Thoracic aorta (tissue), 2 donors: ENCODE measurements at regions not wholly inside any gene's neighbourhood (a gene's known extent, or its start where the extent isn't known, plus 50 kb on each side); places are given as distances from the start of the nearest gene placed in this dataset.
"Not testable (repeated sequence)": the region's sequence is repeated elsewhere in the genome, so short reads cannot be mapped to it uniquely, and the experiment has no call there.

Source experiments
- ATAC-seq: fragments of 150-250 bp; one replicate; pipeline ENCODE4 v1.8.0; 2017; ENCODE audit warnings: low read depth; ENCODE audit not compliant: insufficient number of reproducible peaks, low FRiP score
- DNase-seq: peaks from one replicate; pipeline ENCODE4 v3.0.0-alpha.2; 2020; ENCODE audit warnings: low spot score
- H3K27ac ChIP-seq, 2 donors: fragments of 200-600 bp; sonication (generic); 1 replicate in 1 of 2; 2 replicates in 1 of 2; pipeline ENCODE4 v1.5.1; 2016; ENCODE audit warnings: mild to moderate bottlenecking in 2 of 2, moderate library complexity in 2 of 2
- H3K27me3 ChIP-seq: fragments of 200-600 bp; sonication (generic); replicated peaks from 2 replicates; pipeline ENCODE4 v1.6.0; 2016; ENCODE audit warnings: mild to moderate bottlenecking; ENCODE audit not compliant: insufficient read depth
- H3K36me3 ChIP-seq: fragments of 200-600 bp; sonication (generic); one replicate; pipeline ENCODE4 v1.5.1; 2016
- H3K4me1 ChIP-seq, 2 donors: fragments of 200-600 bp; sonication (generic); 1 replicate in 1 of 2; 2 replicates in 1 of 2; pipeline versions ENCODE4 v1.5.1 to v1.6.0; 2016; ENCODE audit warnings: low read depth in 2 of 2, mild to moderate bottlenecking in 1 of 2; ENCODE audit not compliant: control insufficient read depth in 1 of 2
- H3K4me3 ChIP-seq: fragments of 200-600 bp; sonication (generic); 2 replicates; pipeline ENCODE4 v1.5.1; 2016; ENCODE audit warnings: mild to moderate bottlenecking
- H3K9me3 ChIP-seq: fragments of 200-600 bp; sonication (generic); 2 replicates; pipeline ENCODE4 v1.5.1; 2016
- TF ChIP-seq, protein P1 (sequence below): fragments of 200-600 bp; sonication (generic); IDR thresholded peaks from one replicate; pipeline ENCODE4 v1.5.1; 2019; ENCODE audit warnings: antibody characterized with exemption

- peaks cover 0 to 4% of the 10 kb centered on the region in 2 donors for H3K4me1 ChIP-seq
- H3K36me3 ChIP-seq = no peaks in the 10 kb centered on the region
- no peak overlapping the region for H3K27ac ChIP-seq
- TF ChIP-seq, protein P1, sequence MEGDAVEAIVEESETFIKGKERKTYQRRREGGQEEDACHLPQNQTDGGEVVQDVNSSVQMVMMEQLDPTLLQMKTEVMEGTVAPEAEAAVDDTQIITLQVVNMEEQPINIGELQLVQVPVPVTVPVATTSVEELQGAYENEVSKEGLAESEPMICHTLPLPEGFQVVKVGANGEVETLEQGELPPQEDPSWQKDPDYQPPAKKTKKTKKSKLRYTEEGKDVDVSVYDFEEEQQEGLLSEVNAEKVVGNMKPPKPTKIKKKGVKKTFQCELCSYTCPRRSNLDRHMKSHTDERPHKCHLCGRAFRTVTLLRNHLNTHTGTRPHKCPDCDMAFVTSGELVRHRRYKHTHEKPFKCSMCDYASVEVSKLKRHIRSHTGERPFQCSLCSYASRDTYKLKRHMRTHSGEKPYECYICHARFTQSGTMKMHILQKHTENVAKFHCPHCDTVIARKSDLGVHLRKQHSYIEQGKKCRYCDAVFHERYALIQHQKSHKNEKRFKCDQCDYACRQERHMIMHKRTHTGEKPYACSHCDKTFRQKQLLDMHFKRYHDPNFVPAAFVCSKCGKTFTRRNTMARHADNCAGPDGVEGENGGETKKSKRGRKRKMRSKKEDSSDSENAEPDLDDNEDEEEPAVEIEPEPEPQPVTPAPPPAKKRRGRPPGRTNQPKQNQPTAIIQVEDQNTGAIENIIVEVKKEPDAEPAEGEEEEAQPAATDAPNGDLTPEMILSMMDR = no peak
- no peak overlapping the region for H3K4me3 ChIP-seq
- DNase-seq (no peak), ATAC-seq (no peak)
- no peaks in the 10 kb centered on the region for H3K27me3 ChIP-seq
- H3K9me3 ChIP-seq = no peaks in the 10 kb centered on the region
Measured at GRCh38 chr6:27124252-27124657, 123.2 kb upstream of the PRSS16 start.

DNA sequence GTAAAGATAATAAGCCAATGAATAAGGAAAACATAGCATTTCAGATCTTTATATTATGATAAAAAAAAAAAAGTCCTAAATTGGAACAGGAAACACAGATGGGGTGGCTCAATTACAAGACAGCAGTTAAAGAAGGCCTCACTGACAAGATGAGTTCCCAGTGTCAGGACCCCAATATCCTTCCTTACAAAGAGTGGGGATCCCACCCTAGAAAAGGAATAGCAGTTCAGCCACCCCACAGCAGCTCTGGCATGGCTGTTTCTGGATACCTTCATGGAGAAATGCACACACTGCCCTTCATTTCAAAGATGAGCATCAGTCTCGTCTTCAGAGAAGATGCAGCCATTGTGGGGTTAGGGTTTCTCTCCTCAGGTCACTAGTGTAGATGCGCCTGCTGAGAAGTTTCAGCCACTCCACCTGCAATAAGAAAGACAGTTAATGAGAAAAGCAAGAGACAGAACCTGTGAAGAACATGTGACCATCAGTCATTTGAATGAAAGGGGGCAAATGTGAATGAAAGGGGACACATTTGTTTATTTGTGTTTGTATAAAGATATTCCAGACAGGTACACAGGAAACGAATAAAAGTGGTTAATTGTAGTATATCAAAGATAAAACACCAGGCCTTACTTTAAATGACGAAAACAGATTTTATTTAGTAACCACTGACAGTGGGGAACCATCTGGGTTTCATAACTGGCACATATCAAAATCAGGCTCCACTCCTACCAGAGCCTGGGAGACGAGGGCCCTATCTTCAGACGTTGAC, 121.3 kb upstream of the PRSS16 start:
- Histone ChIP-seq H3K36me3 (no peaks in the 10 kb centered on the region), H3K9me3 (no peaks in the 10 kb centered on the region), H3K27me3 (no peaks in the 10 kb centered on the region), H3K27ac (peak overlapping the region in 1 of 2 donors; percentile 64), H3K4me3 (peak overlapping the region; percentile 67), H3K4me1 (peaks cover 0 to 4% of the 10 kb centered on the region in 2 donors)
- no peak for ATAC-seq
- no peak for DNase-seq
- TF ChIP-seq, protein P1 = no peak

GRCh38 chr6:27126815-27127537, 120.5 kb upstream of the PRSS16 start:
- TF ChIP-seq, protein P1 = peak; percentile 72
- peak; percentile 52 for DNase-seq
- no peaks in the 10 kb centered on the region for H3K36me3 ChIP-seq
- H3K4me1 ChIP-seq = peaks cover 0 to 4% of the 10 kb centered on the region in 2 donors
- peak overlapping the region; percentile 29 to 64 for H3K27ac ChIP-seq
- H3K4me3 ChIP-seq = peak overlapping the region; percentile 67
- no peaks in the 10 kb centered on the region for H3K27me3 ChIP-seq
- peak; percentile 85 for ATAC-seq
- no peaks in the 10 kb centered on the region for H3K9me3 ChIP-seq

- H3K27ac ChIP-seq = peak overlapping the region; percentile 29 to 64
- H3K9me3 ChIP-seq, DNase-seq, H3K36me3 ChIP-seq, H3K27me3 ChIP-seq, H3K4me3 ChIP-seq, ATAC-seq, H3K4me1 ChIP-seq: not testable (repeated sequence)
Measured at GRCh38 chr6:27127874-27128273, 119.6 kb upstream of the PRSS16 start.

DNA sequence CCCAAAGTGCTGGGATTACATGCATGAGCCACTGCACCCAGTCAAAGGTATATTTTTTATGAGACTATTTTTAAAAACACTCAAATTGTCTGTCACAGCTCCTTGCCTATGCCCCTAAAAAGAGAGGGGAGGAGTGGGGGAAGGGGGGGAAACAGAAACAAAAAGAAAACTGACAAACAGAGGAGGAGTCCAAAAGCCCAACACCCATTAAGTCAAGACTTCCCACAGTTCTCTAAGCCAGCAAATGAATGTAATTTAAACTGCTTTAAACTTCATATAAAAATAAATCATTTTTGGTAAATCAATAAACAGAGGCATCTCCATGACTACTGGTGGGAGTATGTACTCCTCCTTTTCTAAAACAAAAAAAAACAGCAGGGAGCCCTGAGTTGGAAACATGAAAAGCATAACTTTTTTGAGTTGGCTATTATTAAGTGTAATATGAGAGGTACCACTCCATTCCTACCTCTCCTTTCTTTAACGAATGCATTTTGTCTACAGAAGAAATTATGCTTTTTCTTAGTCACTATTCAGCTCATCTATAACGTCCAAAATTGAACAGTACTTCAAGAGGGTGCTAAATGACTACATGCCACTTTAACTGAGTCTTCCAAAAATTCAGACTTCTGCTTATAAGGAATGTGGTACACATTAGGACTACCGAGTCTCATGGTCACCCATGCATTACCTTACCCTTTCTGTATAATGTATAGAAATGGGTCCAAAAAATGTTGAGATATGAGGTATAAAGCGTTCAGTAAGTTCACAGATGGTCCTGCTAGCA, 119.0 kb upstream of the PRSS16 start:
- Histone ChIP-seq H3K9me3 (no peaks in the 10 kb centered on the region), H3K4me1 (peaks cover 0 to 10% of the 10 kb centered on the region in 2 donors), H3K4me3 (no peak overlapping the region), H3K27me3 (no peaks in the 10 kb centered on the region), H3K36me3 (no peaks in the 10 kb centered on the region), H3K27ac (no peak overlapping the region)
- TF ChIP-seq, protein P1 = no peak
- DNase-seq (no peak), ATAC-seq (no peak)
